ENCODE measurements at regions not wholly inside any gene's neighbourhood (a gene's known extent, or its start where the extent isn't known, plus 50 kb on each side); places are given as distances from the start of the nearest gene placed in this dataset.

DNA sequence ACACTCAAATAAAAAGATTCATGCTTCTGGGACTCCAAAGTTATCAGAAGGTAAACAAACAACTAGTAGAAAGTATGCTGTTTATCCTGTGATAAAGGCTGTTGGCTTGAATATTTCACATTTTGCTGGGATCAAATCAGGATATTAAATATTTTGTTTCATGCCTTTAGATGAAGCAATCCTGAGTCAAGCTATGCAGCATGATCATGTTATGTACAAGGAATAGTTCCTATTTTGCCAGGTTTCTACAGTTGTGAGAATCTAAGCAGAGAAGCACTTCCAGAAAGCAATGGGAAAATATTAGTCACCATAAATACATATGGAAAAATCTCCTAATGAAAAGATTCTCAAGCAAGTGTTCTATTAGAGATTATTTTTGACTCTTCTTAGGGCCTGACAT, 262.8 kb upstream of the PCDH15 start:
- intact Hi-C loops (cut with DNase I; ENCODE audit: low total_unique reads) (no loop called here), in situ Hi-C loops (cut with MboI; ENCODE audit: low pct_ligation_motif_present in 1 of 4, low pct_unique_long_range_greater_than_20kb in 1 of 4, low sequenced_read_pairs in 3 of 4) (no loop called here)
- Histone ChIP-seq H3K27ac (no peak overlapping the region), H3K4me1 (no peaks in the 10 kb centered on the region), H3K4me3 (no peak overlapping the region), H3K27me3 (no peaks in the 10 kb centered on the region), H3K9me3 (no peaks in the 10 kb centered on the region), H3K36me3 (no peaks in the 10 kb centered on the region)
- no peak for DNase-seq
- no peak for TF ChIP-seq EP300 (IDR thresholded peaks at IDR 0.05; ENCODE audit: low read depth)
- TF ChIP-seq POLR2A (IDR thresholded peaks at IDR 0.05) = no peak
- TF ChIP-seq POLR2AphosphoS5 (IDR thresholded peaks at IDR 0.05) = no peak
- TF ChIP-seq, protein P1, sequence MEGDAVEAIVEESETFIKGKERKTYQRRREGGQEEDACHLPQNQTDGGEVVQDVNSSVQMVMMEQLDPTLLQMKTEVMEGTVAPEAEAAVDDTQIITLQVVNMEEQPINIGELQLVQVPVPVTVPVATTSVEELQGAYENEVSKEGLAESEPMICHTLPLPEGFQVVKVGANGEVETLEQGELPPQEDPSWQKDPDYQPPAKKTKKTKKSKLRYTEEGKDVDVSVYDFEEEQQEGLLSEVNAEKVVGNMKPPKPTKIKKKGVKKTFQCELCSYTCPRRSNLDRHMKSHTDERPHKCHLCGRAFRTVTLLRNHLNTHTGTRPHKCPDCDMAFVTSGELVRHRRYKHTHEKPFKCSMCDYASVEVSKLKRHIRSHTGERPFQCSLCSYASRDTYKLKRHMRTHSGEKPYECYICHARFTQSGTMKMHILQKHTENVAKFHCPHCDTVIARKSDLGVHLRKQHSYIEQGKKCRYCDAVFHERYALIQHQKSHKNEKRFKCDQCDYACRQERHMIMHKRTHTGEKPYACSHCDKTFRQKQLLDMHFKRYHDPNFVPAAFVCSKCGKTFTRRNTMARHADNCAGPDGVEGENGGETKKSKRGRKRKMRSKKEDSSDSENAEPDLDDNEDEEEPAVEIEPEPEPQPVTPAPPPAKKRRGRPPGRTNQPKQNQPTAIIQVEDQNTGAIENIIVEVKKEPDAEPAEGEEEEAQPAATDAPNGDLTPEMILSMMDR (IDR thresholded peaks at IDR 0.05) = no peak

DNA sequence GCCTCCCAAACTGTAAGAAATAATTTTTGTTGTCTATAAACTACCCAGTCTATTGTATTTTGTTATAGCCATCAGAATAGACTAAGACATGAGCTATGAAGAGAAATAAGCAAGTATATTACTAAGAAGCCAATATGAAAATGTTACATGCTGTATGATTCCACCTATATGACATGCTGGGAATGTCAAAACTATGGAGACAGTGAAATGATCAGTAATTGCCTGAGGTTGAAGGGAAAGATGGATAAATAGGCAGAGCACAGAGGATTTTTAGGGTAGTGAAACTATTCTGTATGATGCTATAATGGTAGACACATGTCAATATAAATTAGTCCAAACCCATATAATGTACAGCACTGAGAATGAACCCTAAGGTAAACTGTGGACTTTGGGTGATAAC, 261.3 kb upstream of the PCDH15 start:
- DNase-seq = no peak
- Histone ChIP-seq H3K9me3 (no peaks in the 10 kb centered on the region), H3K27ac (no peak overlapping the region), H3K36me3 (no peaks in the 10 kb centered on the region), H3K4me1 (no peaks in the 10 kb centered on the region), H3K4me3 (no peak overlapping the region), H3K27me3 (no peaks in the 10 kb centered on the region)
- TF ChIP-seq EP300 (IDR thresholded peaks at IDR 0.05; ENCODE audit: low read depth) = no peak
- TF ChIP-seq POLR2AphosphoS5 (IDR thresholded peaks at IDR 0.05) = no peak
- TF ChIP-seq POLR2A (IDR thresholded peaks at IDR 0.05) = no peak
- TF ChIP-seq, protein P1 (IDR thresholded peaks at IDR 0.05) = no peak
- in situ Hi-C loops (cut with MboI; ENCODE audit: low pct_ligation_motif_present in 1 of 4, low pct_unique_long_range_greater_than_20kb in 1 of 4, low sequenced_read_pairs in 3 of 4) (no loop called here), intact Hi-C loops (cut with DNase I; ENCODE audit: low total_unique reads) (no loop called here)

DNA sequence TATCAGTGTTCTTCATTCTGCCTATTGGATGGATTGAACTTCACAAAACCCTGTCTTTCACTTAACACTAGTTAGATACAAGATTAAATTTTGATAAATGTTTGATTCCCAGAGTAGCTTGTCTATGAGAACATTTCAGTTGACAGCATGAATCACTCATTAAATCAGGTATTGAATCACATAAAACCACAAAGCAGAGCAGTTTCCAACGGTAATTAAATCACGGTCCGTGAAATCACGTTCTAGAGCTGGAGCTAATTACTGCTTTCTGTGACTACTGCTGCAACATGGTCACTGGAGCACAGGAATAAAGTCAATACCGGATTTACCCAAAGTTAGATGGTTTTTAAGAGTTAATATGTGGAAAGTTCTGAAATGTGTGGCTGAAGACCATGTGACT, 257.8 kb upstream of the PCDH15 start:
- no peaks in the 10 kb centered on the region for H3K4me1 ChIP-seq
- H3K9me3 ChIP-seq = no peaks in the 10 kb centered on the region
- no peak overlapping the region for H3K4me3 ChIP-seq
- H3K36me3 ChIP-seq = no peaks in the 10 kb centered on the region
- intact Hi-C loops (cut with DNase I; ENCODE audit: low total_unique reads) (no loop called here), in situ Hi-C loops (cut with MboI; ENCODE audit: low pct_ligation_motif_present in 1 of 4, low pct_unique_long_range_greater_than_20kb in 1 of 4, low sequenced_read_pairs in 3 of 4) (no loop called here)
- DNase-seq = no peak
- TF ChIP-seq, protein P1 (IDR thresholded peaks at IDR 0.05) = no peak
- TF ChIP-seq POLR2A (IDR thresholded peaks at IDR 0.05) = no peak
- TF ChIP-seq POLR2AphosphoS5 (IDR thresholded peaks at IDR 0.05) = no peak
- no peak for TF ChIP-seq EP300 (IDR thresholded peaks at IDR 0.05; ENCODE audit: low read depth)
- WGBS, 2 donors (ENCODE audit: low coverage in 1 of 2) = 81% methylated on average over 5 of the region's 5 CpGs
- no peak overlapping the region for H3K27ac ChIP-seq
- H3K27me3 ChIP-seq = no peaks in the 10 kb centered on the region

DNA sequence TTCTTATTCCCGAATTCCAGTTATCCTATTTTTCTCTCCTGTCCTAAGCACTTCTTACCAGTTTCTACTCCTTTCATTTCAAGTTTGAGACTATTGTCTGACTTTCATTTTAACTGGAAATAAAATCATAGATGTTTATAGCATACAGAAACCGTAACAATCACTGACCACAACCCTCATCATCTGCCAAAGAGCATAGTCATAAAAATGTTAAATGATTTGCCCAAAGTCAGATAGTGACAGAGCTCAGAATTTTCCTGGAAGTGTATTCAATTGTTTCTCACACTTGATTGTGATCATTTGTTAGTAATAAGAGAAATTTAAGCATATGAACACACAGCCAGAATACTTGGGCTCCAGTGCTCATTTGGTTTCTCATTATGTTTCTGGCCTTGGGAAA, 250.5 kb upstream of the PCDH15 start:
- no peak for TF ChIP-seq POLR2A (IDR thresholded peaks at IDR 0.05)
- TF ChIP-seq EP300 (IDR thresholded peaks at IDR 0.05; ENCODE audit: low read depth) = no peak
- no peak for TF ChIP-seq POLR2AphosphoS5 (IDR thresholded peaks at IDR 0.05)
- TF ChIP-seq, protein P1 (IDR thresholded peaks at IDR 0.05) = no peak
- Histone ChIP-seq H3K4me1 (no peaks in the 10 kb centered on the region), H3K4me3 (no peak overlapping the region), H3K9me3 (no peaks in the 10 kb centered on the region), H3K27ac (no peak overlapping the region), H3K36me3 (no peaks in the 10 kb centered on the region), H3K27me3 (no peaks in the 10 kb centered on the region)
- in situ Hi-C loops (cut with MboI; ENCODE audit: low pct_ligation_motif_present in 1 of 4, low pct_unique_long_range_greater_than_20kb in 1 of 4, low sequenced_read_pairs in 3 of 4) (no loop called here), intact Hi-C loops (cut with DNase I; ENCODE audit: low total_unique reads) (no loop called here)
- WGBS, 2 donors (ENCODE audit: low coverage in 1 of 2) = 51 to 55% methylated on average over 2 of the region's 2 CpGs
- no peak for DNase-seq
